Endothelial cell of umbilical vein (primary cell): ENCODE measurements at regions not wholly inside any gene's neighbourhood (a gene's known extent, or its start where the extent isn't known, plus 50 kb on each side); places are given as distances from the start of the nearest gene placed in this dataset.

Experiments used
- BruUV-seq: library from RNA; stranded (reverse); fragments of 400-500 nt; replicated peaks from 2 replicates; lab custom pipeline; 2021; lab: Mats Ljungman, UMichigan
- CTCF ChIA-PET: fragments of 300-600, 350-600 bp; sonication (Branson Sonifier 250); formaldehyde crosslinking; loops from one replicate; lab custom pipeline; 2021; ENCODE audit warnings: antibody characterized with exemption, inconsistent platforms; lab: Charles Lee
- POLR2A ChIA-PET: fragments of 300-600, 350-600 bp; sonication (Branson Sonifier 250); formaldehyde crosslinking; loops from one replicate; lab custom pipeline; 2021; ENCODE audit warnings: antibody characterized with exemption, inconsistent platforms; lab: Charles Lee
- DNase-seq: peaks from one replicate; pipeline ENCODE4 v3.0.0-alpha.2; 2011; ENCODE audit warnings: low read depth, low spot score
- FAIRE-seq: peaks from 2 replicates; lab custom pipeline; 2011; peaks lifted over from hg19 to GRCh38; lab: Jason Lieb, UNC
- H2AFZ ChIP-seq: 2 replicates; pipeline ENCODE4 v1.6.0; 2012; ENCODE audit warnings: low read depth, low read length, control low read depth, inconsistent platforms
- H3K27ac ChIP-seq: 2 replicates; pipeline ENCODE4 v1.5.1; 2011; ENCODE audit warnings: low read depth, mild to moderate bottlenecking, control low read depth, low read length, moderate library complexity; ENCODE audit not compliant: insufficient read depth
- H3K27me3 ChIP-seq, 2 experiments: 2 replicates each; pipeline versions ENCODE4 v1.6.0 to v1.6.1; 2011; ENCODE audit warnings: low read length in 2 of 2, mixed read lengths in 1 of 2; ENCODE audit not compliant: control insufficient read depth in 2 of 2, insufficient read depth in 2 of 2
- H3K36me3 ChIP-seq, 2 experiments: 2 replicates in 1 of 2; 3 replicates in 1 of 2; pipeline ENCODE4 v1.5.1; 2011; ENCODE audit warnings: low read length in 2 of 2, mild to moderate bottlenecking in 1 of 2, moderate library complexity in 1 of 2; ENCODE audit not compliant: control insufficient read depth in 2 of 2, insufficient read depth in 2 of 2; ENCODE audit errors: extremely low read depth in 1 of 2
- H3K4me1 ChIP-seq: 3 replicates; pipeline ENCODE4 v1.5.1; 2011; ENCODE audit warnings: mild to moderate bottlenecking, low read length; ENCODE audit not compliant: control insufficient read depth, insufficient read depth; ENCODE audit errors: extremely low read depth
- H3K4me2 ChIP-seq: 2 replicates; pipeline ENCODE4 v1.6.1; 2011; ENCODE audit warnings: low read length, control low read depth, mixed read lengths; ENCODE audit not compliant: insufficient read depth
- H3K4me3 ChIP-seq, 3 experiments: fragments of 200-600 bp in 1 of 3; sonication (generic), shearing (Covaris generic) in 1 of 3; replicated peaks in 1 of 3; 2 replicates each; pipeline ENCODE4 v1.5.1; 2011 to 2016; ENCODE audit warnings: control low read depth in 3 of 3, low read length in 3 of 3, mild to moderate bottlenecking in 2 of 3, inconsistent platforms in 1 of 3, low read depth in 1 of 3, moderate library complexity in 1 of 3; ENCODE audit not compliant: insufficient read depth in 1 of 3
- H3K79me2 ChIP-seq: 2 replicates; pipeline ENCODE4 v1.6.0; 2012; ENCODE audit warnings: low read length, inconsistent platforms; ENCODE audit not compliant: control insufficient read depth, insufficient read depth
- H3K9ac ChIP-seq: replicated peaks from 2 replicates; pipeline ENCODE3; 2011; ENCODE audit warnings: low read length, control low read depth; ENCODE audit not compliant: insufficient read depth; ENCODE audit errors: extremely low read depth
- H3K9me1 ChIP-seq: replicated peaks from 3 replicates; pipeline ENCODE4 v1.6.0; 2011; ENCODE audit warnings: mild to moderate bottlenecking, low read length; ENCODE audit not compliant: control insufficient read depth, insufficient read depth; ENCODE audit errors: extremely low read depth
- H3K9me3 ChIP-seq: replicated peaks from 2 replicates; pipeline ENCODE4 v1.5.1; 2012; ENCODE audit warnings: low read length, inconsistent platforms; ENCODE audit not compliant: control insufficient read depth, insufficient read depth
- H4K20me1 ChIP-seq: replicated peaks from 2 replicates; pipeline ENCODE3; 2011; ENCODE audit warnings: mild to moderate bottlenecking, low read length; ENCODE audit not compliant: control insufficient read depth, insufficient read depth; ENCODE audit errors: extremely low read depth
- EZH2 ChIP-seq: IDR thresholded peaks from 2 replicates; pipeline ENCODE4 v1.6.1; 2012; ENCODE audit warnings: borderline replicate concordance, low read depth, mild to moderate bottlenecking, moderate library complexity, low read length, inconsistent platforms; ENCODE audit not compliant: severe bottlenecking
- FOS ChIP-seq: IDR thresholded peaks from 2 replicates; pipeline ENCODE4 v1.6.1; 2011; ENCODE audit warnings: mild to moderate bottlenecking, low read length, moderate library complexity, borderline replicate concordance; ENCODE audit not compliant: insufficient read depth
- GATA2 ChIP-seq: IDR thresholded peaks from 2 replicates; pipeline ENCODE4 v1.7.0; 2011; ENCODE audit warnings: low read depth, mild to moderate bottlenecking, moderate library complexity, mixed read lengths, low read length; ENCODE audit not compliant: insufficient read length, insufficient read depth
- JUN ChIP-seq: IDR thresholded peaks from 2 replicates; pipeline ENCODE4 v1.6.1; 2011; ENCODE audit warnings: borderline replicate concordance, low read depth; ENCODE audit not compliant: insufficient read length, insufficient read depth
- MYC ChIP-seq: IDR thresholded peaks from one replicate; pipeline ENCODE4 v1.6.1; 2011; ENCODE audit warnings: mild to moderate bottlenecking, low read depth, low read length
- POLR2A ChIP-seq: IDR thresholded peaks from 2 replicates; pipeline ENCODE4 v1.6.1; 2012; ENCODE audit warnings: low read depth, mild to moderate bottlenecking, control low read depth, low read length
- POLR2AphosphoS5 ChIP-seq: IDR thresholded peaks from 2 replicates; pipeline ENCODE4 v1.6.1; 2012; ENCODE audit warnings: low read depth, mild to moderate bottlenecking, control low read depth, low read length, moderate library complexity; ENCODE audit not compliant: insufficient read depth
- dilution Hi-C: fragments of 300-500 bp; cut with MboI; formaldehyde crosslinking; loops from one replicate; pipeline ENCODE4 v1.15.0; 2019; ENCODE audit warnings: low sequenced_read_pairs; ENCODE audit not compliant: extremely low pct_ligation_motif_present
- intact Hi-C: fragments of 100-400 bp; cut with micrococcal nuclease; formaldehyde crosslinking; loops from one replicate; pipeline ENCODE4 v1.10.0; 2022
- TF ChIP-seq, protein P1 (sequence below): IDR thresholded peaks from 2 replicates; pipeline ENCODE4 v1.6.1; 2011; ENCODE audit not compliant: insufficient read depth, insufficient read length
- TF ChIP-seq, protein P2 (sequence below), 2 donors: IDR thresholded peaks; 1 replicate in 1 of 2; 2 replicates in 1 of 2; pipeline ENCODE4 v1.5.1; 2011; ENCODE audit warnings: low read length in 2 of 2, mild to moderate bottlenecking in 2 of 2, moderate library complexity in 2 of 2, control low read depth in 1 of 2, inconsistent platforms in 1 of 2, low read depth in 1 of 2; ENCODE audit not compliant: insufficient read depth in 1 of 2; ENCODE audit errors: extremely low read depth in 1 of 2

DNA sequence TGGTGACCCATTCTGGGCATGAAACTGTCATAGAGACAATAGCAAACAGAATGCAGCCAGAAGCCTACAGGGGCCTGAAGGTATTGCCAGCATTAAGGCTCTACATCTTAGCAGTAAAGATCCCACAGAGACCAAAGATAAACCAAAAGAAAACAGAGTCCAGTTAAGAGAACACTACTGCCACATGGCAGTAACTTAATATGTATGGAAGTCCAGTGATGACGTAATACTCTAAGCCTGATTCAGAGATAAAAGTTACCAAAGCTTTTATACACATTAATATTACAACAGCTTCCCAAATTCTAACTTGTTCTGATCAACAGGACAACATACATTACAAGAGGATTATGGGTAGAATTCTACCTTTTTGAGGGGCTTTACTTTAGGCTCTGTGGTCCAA is 371.5 kb downstream of the PRELID2 start:
- Histone ChIP-seq H3K9me3 (no peaks in the 10 kb centered on the region), H3K27ac (no peak overlapping the region), H3K27me3 (no peaks in the 10 kb centered on the region), H3K36me3 (no peaks in the 10 kb centered on the region), H4K20me1 (no peaks in the 10 kb centered on the region), H3K9ac (no peak overlapping the region), H3K4me1 (no peaks in the 10 kb centered on the region), H3K4me2 (no peak overlapping the region), H3K79me2 (no peaks in the 10 kb centered on the region), H3K9me1 (no peaks in the 10 kb centered on the region), H3K4me3 (no peak overlapping the region), H2AFZ (no peak overlapping the region)
- intact Hi-C loops (no loop called here), dilution Hi-C loops (no loop called here)
- BruUV-seq, result no TSS peak
- POLR2A ChIA-PET, result no interaction called here
- no peak for TF ChIP-seq JUN
- TF ChIP-seq POLR2A, result no peak
- no peak for TF ChIP-seq POLR2AphosphoS5
- TF ChIP-seq GATA2, result no peak
- TF ChIP-seq, protein P1, sequence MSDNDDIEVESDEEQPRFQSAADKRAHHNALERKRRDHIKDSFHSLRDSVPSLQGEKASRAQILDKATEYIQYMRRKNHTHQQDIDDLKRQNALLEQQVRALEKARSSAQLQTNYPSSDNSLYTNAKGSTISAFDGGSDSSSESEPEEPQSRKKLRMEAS, result no peak
- TF ChIP-seq MYC, result no peak
- TF ChIP-seq EZH2, result no peak
- TF ChIP-seq, protein P2, sequence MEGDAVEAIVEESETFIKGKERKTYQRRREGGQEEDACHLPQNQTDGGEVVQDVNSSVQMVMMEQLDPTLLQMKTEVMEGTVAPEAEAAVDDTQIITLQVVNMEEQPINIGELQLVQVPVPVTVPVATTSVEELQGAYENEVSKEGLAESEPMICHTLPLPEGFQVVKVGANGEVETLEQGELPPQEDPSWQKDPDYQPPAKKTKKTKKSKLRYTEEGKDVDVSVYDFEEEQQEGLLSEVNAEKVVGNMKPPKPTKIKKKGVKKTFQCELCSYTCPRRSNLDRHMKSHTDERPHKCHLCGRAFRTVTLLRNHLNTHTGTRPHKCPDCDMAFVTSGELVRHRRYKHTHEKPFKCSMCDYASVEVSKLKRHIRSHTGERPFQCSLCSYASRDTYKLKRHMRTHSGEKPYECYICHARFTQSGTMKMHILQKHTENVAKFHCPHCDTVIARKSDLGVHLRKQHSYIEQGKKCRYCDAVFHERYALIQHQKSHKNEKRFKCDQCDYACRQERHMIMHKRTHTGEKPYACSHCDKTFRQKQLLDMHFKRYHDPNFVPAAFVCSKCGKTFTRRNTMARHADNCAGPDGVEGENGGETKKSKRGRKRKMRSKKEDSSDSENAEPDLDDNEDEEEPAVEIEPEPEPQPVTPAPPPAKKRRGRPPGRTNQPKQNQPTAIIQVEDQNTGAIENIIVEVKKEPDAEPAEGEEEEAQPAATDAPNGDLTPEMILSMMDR (IDR thresholded peaks at IDR 0.05; ENCODE audit: extremely low read depth in 1 of 2, insufficient read depth in 1 of 2, low read depth in 1 of 2, low read length in 2 of 2), result no peak
- TF ChIP-seq FOS, result no peak
- CTCF ChIA-PET, result no interaction called here
- DNase-seq, result no peak
- no peak for FAIRE-seq
